HCT116 (cell line): ENCODE measurements at regions not wholly inside any gene's neighbourhood (a gene's known extent, or its start where the extent isn't known, plus 50 kb on each side); places are given as distances from the start of the nearest gene placed in this dataset.
A peak's percentile ranks its signal among the peaks of the same experiment; 100 is the strongest.

Experiments
- ATAC-seq: fragments of 200-7000 bp; cut with Tn5 transposase; 2 replicates; pipeline ENCODE4 v1.9.1; 2020; ENCODE audit warnings: mild to moderate bottlenecking, moderate library complexity
- BruUV-seq: library from RNA; stranded (reverse); fragments of 400-500 nt; replicated peaks from 2 replicates; lab custom pipeline; 2021; lab: Mats Ljungman, UMichigan
- CTCF ChIA-PET: fragments of 300-600 bp; sonication (Branson Sonifier 250); formaldehyde crosslinking; loops from one replicate; lab custom pipeline; 2021; ENCODE audit warnings: antibody characterized with exemption; lab: Charles Lee
- POLR2A ChIA-PET: fragments of 300-600, 350-600 bp; sonication (Branson Sonifier 250); formaldehyde crosslinking; loops from one replicate; lab custom pipeline; 2021; ENCODE audit warnings: antibody characterized with exemption; lab: Charles Lee
- RAD21 ChIA-PET, 2 experiments: fragments of 300-600 bp; sonication (Branson Sonifier 250); formaldehyde crosslinking; loops; one replicate each; lab custom pipeline; 2023; ENCODE audit warnings: low total read pairs in 2 of 2; ENCODE audit not compliant: uncharacterized antibody in 2 of 2, unreplicated experiment in 2 of 2, low non-redundant PET in 1 of 2; lab: Charles Lee
- DNase-seq: peaks from one replicate; pipeline ENCODE4 v3.0.0-alpha.2; 2010; ENCODE audit warnings: low read depth, low spot score
- H2AFZ ChIP-seq: fragments of 200-600 bp; shearing (Covaris generic), sonication (generic); 2 replicates; pipeline ENCODE4 v1.6.1; 2017; ENCODE audit warnings: low read depth, mixed run types, mixed read lengths, antibody characterized with exemption, low read length; ENCODE audit not compliant: poor library complexity, severe bottlenecking
- H3K27ac ChIP-seq: 2 replicates; pipeline ENCODE4 v1.5.1; 2012; ENCODE audit warnings: low read depth, low read length
- H3K27me3 ChIP-seq: fragments of 200-600 bp; sonication (generic); 2 replicates; pipeline ENCODE4 v1.6.1; 2016; ENCODE audit warnings: mixed run types, low read length, mixed read lengths; ENCODE audit not compliant: insufficient read depth
- H3K36me3 ChIP-seq, 2 experiments: fragments of 200-500 bp in 1 of 2; fragments of 200-600 bp in 1 of 2; sonication (Bioruptor generic) in 1 of 2; sonication (generic) in 1 of 2; 2 replicates each; pipeline versions ENCODE4 v1.5.1 to v1.6.1; 2014 to 2016; ENCODE audit warnings: low read length in 2 of 2, inconsistent platforms in 1 of 2, mixed read lengths in 1 of 2, mixed run types in 1 of 2; ENCODE audit not compliant: insufficient read depth in 2 of 2, control insufficient read depth in 1 of 2
- H3K4me1 ChIP-seq, 2 experiments: fragments of 200-600 bp in 1 of 2; sonication (generic) in 1 of 2; 2 replicates each; pipeline versions ENCODE4 v1.5.1 to v1.6.1; 2012 to 2017; ENCODE audit warnings: low read length in 2 of 2, inconsistent platforms in 1 of 2, mild to moderate bottlenecking in 1 of 2, mixed read lengths in 1 of 2, mixed run types in 1 of 2, moderate library complexity in 1 of 2; ENCODE audit not compliant: insufficient read depth in 2 of 2, control insufficient read depth in 1 of 2
- H3K4me2 ChIP-seq: fragments of 200-600 bp; sonication (generic); 2 replicates; pipeline ENCODE4 v1.6.1; 2017; ENCODE audit warnings: mixed run types, low read length, mixed read lengths
- H3K4me3 ChIP-seq, 2 experiments: fragments of 200-600 bp in 1 of 2; sonication (generic) in 1 of 2; replicated peaks in 1 of 2; 2 replicates each; pipeline ENCODE4 v1.5.1; 2011 to 2016; ENCODE audit warnings: low read length in 2 of 2, control low read depth in 1 of 2, low read depth in 1 of 2, mild to moderate bottlenecking in 1 of 2, mixed read lengths in 1 of 2, mixed run types in 1 of 2
- H3K79me2 ChIP-seq: fragments of 200-600 bp; sonication (generic); 2 replicates; pipeline ENCODE4 v1.6.1; 2017; ENCODE audit warnings: mild to moderate bottlenecking, mixed run types, low read length, moderate library complexity, mixed read lengths; ENCODE audit not compliant: insufficient read depth
- H3K9ac ChIP-seq: fragments of 200-600 bp; sonication (generic); 2 replicates; pipeline ENCODE4 v1.6.1; 2016; ENCODE audit warnings: low read length, mixed read lengths
- H3K9me2 ChIP-seq: fragments of 200-600 bp; sonication (generic), shearing (Covaris generic); 2 replicates; pipeline ENCODE4 v1.6.1; 2017; ENCODE audit warnings: mixed run types, mild to moderate bottlenecking, moderate library complexity; ENCODE audit not compliant: insufficient read depth
- H3K9me3 ChIP-seq, 2 experiments: fragments of 200-500 bp in 1 of 2; fragments of 200-600 bp in 1 of 2; sonication (Bioruptor generic) in 1 of 2; sonication (generic) in 1 of 2; 2 replicates each; pipeline ENCODE4 v1.6.1; 2014 to 2017; ENCODE audit warnings: low read length in 2 of 2, mixed read lengths in 2 of 2, inconsistent platforms in 1 of 2, low read depth in 1 of 2, mild to moderate bottlenecking in 1 of 2, mixed run types in 1 of 2, moderate library complexity in 1 of 2; ENCODE audit not compliant: control insufficient read depth in 1 of 2, insufficient read depth in 1 of 2
- H4K20me1 ChIP-seq: fragments of 200-600 bp; sonication (generic), shearing (Covaris generic); 2 replicates; pipeline ENCODE4 v1.6.1; 2017; ENCODE audit warnings: mixed run types, mild to moderate bottlenecking, moderate library complexity; ENCODE audit not compliant: insufficient read depth
- ATF3 ChIP-seq: IDR thresholded peaks from 2 replicates; pipeline ENCODE4 v1.6.1; 2012
- CBX3 ChIP-seq: IDR thresholded peaks from 2 replicates; pipeline ENCODE4 v1.6.1; 2012; ENCODE audit warnings: low read depth
- EGR1 ChIP-seq: IDR thresholded peaks from 2 replicates; pipeline ENCODE4 v1.6.1; 2012; ENCODE audit warnings: low read depth
- ELF1 ChIP-seq: IDR thresholded peaks from 2 replicates; pipeline ENCODE4 v1.6.1; 2012; ENCODE audit warnings: low read depth, borderline replicate concordance
- EZH2 ChIP-seq: fragments of 200-600 bp; sonication (generic); IDR thresholded peaks from 2 replicates; pipeline ENCODE4 v1.6.1; 2017; ENCODE audit warnings: antibody characterized with exemption, mixed run types
- FOSL1 ChIP-seq: IDR thresholded peaks from 2 replicates; pipeline ENCODE4 v1.6.1; 2012; ENCODE audit warnings: low read depth
- JUND ChIP-seq: IDR thresholded peaks from 2 replicates; pipeline ENCODE4 v1.6.1; 2012
- MAX ChIP-seq: IDR thresholded peaks from 2 replicates; pipeline ENCODE4 v1.6.1; 2012
- POLR2AphosphoS5 ChIP-seq: IDR thresholded peaks from 2 replicates; pipeline ENCODE4 v1.6.1; 2011; ENCODE audit warnings: mild to moderate bottlenecking, low read depth, low read length, moderate library complexity
- REST ChIP-seq: IDR thresholded peaks from 2 replicates; pipeline ENCODE4 v1.6.1; 2012; ENCODE audit warnings: low read depth
- SIN3A ChIP-seq: IDR thresholded peaks from 2 replicates; pipeline ENCODE4 v1.6.1; 2012; ENCODE audit warnings: low read depth
- SP1 ChIP-seq: IDR thresholded peaks from 2 replicates; pipeline ENCODE4 v1.6.1; 2012; ENCODE audit warnings: low read depth
- SRF ChIP-seq: IDR thresholded peaks from 2 replicates; pipeline ENCODE4 v1.6.1; 2012; ENCODE audit warnings: low read depth
- TCF7L2 ChIP-seq: IDR thresholded peaks from 2 replicates; pipeline ENCODE4 v1.7.0; 2011; ENCODE audit warnings: borderline replicate concordance, inconsistent platforms; ENCODE audit not compliant: insufficient read depth, insufficient read length; ENCODE audit errors: extremely low read depth
- YY1 ChIP-seq: IDR thresholded peaks from 2 replicates; pipeline ENCODE4 v1.6.1; 2011; ENCODE audit warnings: low read length, low read depth, moderate library complexity, mild to moderate bottlenecking; ENCODE audit not compliant: insufficient replicate concordance; ENCODE audit errors: extremely low read depth
- ZFX ChIP-seq: fragments of 450-650 bp; IDR thresholded peaks from 2 replicates; pipeline ENCODE4 v1.6.1; 2017
- ZNF274 ChIP-seq: fragments of 200-500 bp; sonication (Bioruptor generic); IDR thresholded peaks from 2 replicates; pipeline ENCODE4 v1.6.1; 2014; ENCODE audit warnings: mild to moderate bottlenecking, low read depth, low read length, inconsistent platforms
- intact Hi-C: fragments of 100-400 bp; cut with micrococcal nuclease; formaldehyde crosslinking; loops from 2 replicates; pipeline ENCODE4 v1.10.0; 2022

DNA sequence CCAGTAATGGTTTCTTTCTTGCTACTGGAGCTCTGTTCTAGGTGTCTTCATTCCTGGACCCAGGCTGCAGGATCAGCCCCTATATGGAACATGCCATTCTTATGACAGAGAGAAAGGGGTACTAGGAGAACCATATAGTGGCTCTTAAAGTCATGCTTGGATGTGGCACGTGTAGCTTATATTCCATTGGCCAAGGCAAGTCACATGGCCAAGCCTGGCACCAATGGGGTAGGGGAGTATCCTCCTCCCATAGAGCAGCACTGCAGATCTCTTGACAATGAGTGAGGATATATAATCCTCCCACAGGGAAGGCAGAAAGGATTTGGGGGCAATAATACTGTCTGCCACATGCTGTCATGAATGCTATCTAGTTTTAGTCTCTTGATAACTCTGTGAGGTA lies 193.3 kb downstream of the PALM2AKAP2 start:
- TF ChIP-seq EGR1 = no peak
- TF ChIP-seq JUND = no peak
- TF ChIP-seq POLR2AphosphoS5 = no peak
- no peak for TF ChIP-seq CBX3
- no peak for TF ChIP-seq ELF1
- no peak for TF ChIP-seq EZH2
- TF ChIP-seq FOSL1 = no peak
- no peak for TF ChIP-seq SRF
- TF ChIP-seq SP1 = no peak
- no peak for TF ChIP-seq ZFX
- no peak for TF ChIP-seq YY1
- TF ChIP-seq ZNF274 = no peak
- TF ChIP-seq REST = no peak
- no peak for TF ChIP-seq MAX
- no peak for TF ChIP-seq TCF7L2
- TF ChIP-seq SIN3A = no peak
- TF ChIP-seq ATF3 = no peak
- TF ChIP-seq, all 23 proteins: peak for 0
- 0 out of 2 replicates have a peak, but pooled peaks cover 4% of the 10 kb centered on the region for H3K27me3 ChIP-seq
- H3K9ac ChIP-seq = no peak overlapping the region
- no peak overlapping the region for H3K4me2 ChIP-seq
- H3K27ac ChIP-seq = no peak overlapping the region
- no peak overlapping the region for H3K4me3 ChIP-seq
- ChIA-PET CTCF (no interaction called here), RAD21 (no interaction called here), POLR2A (no interaction called here)
- no peaks in the 10 kb centered on the region for H4K20me1 ChIP-seq
- ATAC-seq (peak; percentile 46; the same call in 1 of the 2 replicates), DNase-seq (no peak)
- no peaks in the 10 kb centered on the region for H3K9me2 ChIP-seq
- no peaks in the 10 kb centered on the region for H3K4me1 ChIP-seq
- no peaks in the 10 kb centered on the region for H3K79me2 ChIP-seq
- no TSS peak for BruUV-seq
- intact Hi-C loops = no loop called here
- no peaks in the 10 kb centered on the region for H3K36me3 ChIP-seq
- no peaks in the 10 kb centered on the region for H3K9me3 ChIP-seq
- H2AFZ ChIP-seq = no peak overlapping the region
